ENCODE measurements at regions not wholly inside any gene's neighbourhood (a gene's known extent, or its start where the extent isn't known, plus 50 kb on each side); places are given as distances from the start of the nearest gene placed in this dataset. TPM values are rescaled to one million over a fixed set of nuclear protein-coding genes. Genes with fewer than 3 reads are reported as not detected.

DNA sequence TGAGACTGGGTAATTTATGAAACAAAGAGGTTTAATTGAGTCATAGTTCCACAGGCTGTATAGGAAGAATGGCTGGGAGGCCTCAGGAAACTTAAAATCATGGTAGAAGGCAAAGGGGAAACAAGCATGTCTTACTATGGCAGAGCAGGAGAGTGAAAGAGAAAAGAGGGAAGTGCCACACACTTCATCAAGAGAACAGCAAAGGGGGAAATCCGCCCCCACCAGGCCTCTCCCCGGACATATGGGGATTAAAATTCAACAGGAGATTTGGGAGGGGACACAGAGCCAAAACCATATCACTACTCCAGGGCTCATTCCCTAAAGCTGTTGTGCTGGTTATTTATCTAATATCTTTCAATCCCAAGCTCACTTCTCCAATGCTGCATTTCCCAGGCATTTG is 50.2 kb upstream of the NR3C1 start:
- no peak overlapping the region for H3K4me3 ChIP-seq (replicated peaks; ENCODE audit: insufficient read depth, low read length)
- TF ChIP-seq GABPA (IDR thresholded peaks at IDR 0.05; ENCODE audit: low read depth) (no peak), CTCF (IDR thresholded peaks at IDR 0.05; ENCODE audit: insufficient read depth, low read length) (no peak), SPI1 (IDR thresholded peaks at IDR 0.05; ENCODE audit: borderline replicate concordance, low read depth) (peak; percentile 92), REST (IDR thresholded peaks at IDR 0.05; ENCODE audit: insufficient replicate concordance, low read depth) (no peak), POLR2AphosphoS5 (IDR thresholded peaks at IDR 0.05; ENCODE audit: low read depth) (no peak)
- no peaks in the 10 kb centered on the region for H3K27me3 ChIP-seq (ENCODE audit: insufficient read depth, poor library complexity, severe bottlenecking)
- peak in 1 of 2 experiments; percentile 38 for DNase-seq (ENCODE audit: low read depth in 1 of 2, low spot score in 1 of 2)
- H3K27ac ChIP-seq (replicated peaks) = no peak overlapping the region

Small RNA genes lying in the stretch of these regions (microRNA-seq; reads per million reads assigned to microRNA genes)
- gene MIR5197 = not detected

Data from HL-60 (cell line).